SK-N-SH treated with all-trans-retinoic acid at 6 μM for 48 hours (cell line): ENCODE measurements at regions not wholly inside any gene's neighbourhood (a gene's known extent, or its start where the extent isn't known, plus 50 kb on each side); places are given as distances from the start of the nearest gene placed in this dataset.

Experiments
- ATAC-seq: fragments of 200-7000 bp; cut with Tn5 transposase; 3 replicates; pipeline ENCODE4 v1.9.1; 2020; ENCODE audit warnings: mild to moderate bottlenecking, moderate library complexity
- ARNTL ChIP-seq: fragments of 450-650 bp; formaldehyde crosslinking; IDR thresholded peaks from 2 replicates; pipeline ENCODE4 v1.5.0; 2020; ENCODE audit warnings: low read depth, mild to moderate bottlenecking, moderate library complexity, borderline replicate concordance
- BACH2 ChIP-seq: fragments of 250-450 bp; sonication (Bioruptor Pico); IDR thresholded peaks from 2 replicates; pipeline ENCODE4 v1.9.0; 2021; ENCODE audit warnings: mild to moderate bottlenecking, borderline replicate concordance
- CREB5 ChIP-seq: fragments of 250-450 bp; sonication (Bioruptor Pico); IDR thresholded peaks from 2 replicates; pipeline ENCODE4 v1.5.1; 2020; ENCODE audit warnings: low read depth, mild to moderate bottlenecking, moderate library complexity
- CSDC2 ChIP-seq: fragments of 250-450 bp; sonication (Bioruptor Pico); IDR thresholded peaks from 2 replicates; pipeline ENCODE4 v1.5.0; 2020; ENCODE audit warnings: mild to moderate bottlenecking, moderate library complexity
- CSRNP3 ChIP-seq: fragments of 250-450 bp; sonication (Bioruptor Pico); IDR thresholded peaks from 2 replicates; pipeline ENCODE4 v1.5.1; 2021; ENCODE audit warnings: mild to moderate bottlenecking, moderate library complexity
- ESRRG ChIP-seq: fragments of 250-450 bp; sonication (Bioruptor Pico); IDR thresholded peaks from 2 replicates; pipeline ENCODE4 v1.6.1; 2021; ENCODE audit warnings: mild to moderate bottlenecking
- GLIS3 ChIP-seq: fragments of 250-450 bp; sonication (Bioruptor Pico); IDR thresholded peaks from 2 replicates; pipeline ENCODE4 v1.5.0; 2020; ENCODE audit warnings: mild to moderate bottlenecking, moderate library complexity
- ISL1 ChIP-seq: fragments of 250-450 bp; sonication (Bioruptor Pico); IDR thresholded peaks from 2 replicates; pipeline ENCODE4 v2.1.2; 2022; ENCODE audit warnings: mild to moderate bottlenecking, moderate library complexity
- OSR1 ChIP-seq: fragments of 250-450 bp; sonication (Bioruptor Pico); IDR thresholded peaks from 2 replicates; pipeline ENCODE4 v1.8.0; 2022; ENCODE audit warnings: moderate library complexity, mild to moderate bottlenecking, inconsistent platforms
- PATZ1 ChIP-seq: fragments of 250-450 bp; sonication (Bioruptor Pico); IDR thresholded peaks from 2 replicates; pipeline ENCODE4 v1.8.0; 2020; ENCODE audit warnings: mild to moderate bottlenecking, moderate library complexity, borderline replicate concordance
- POU6F1 ChIP-seq: fragments of 250-450 bp; sonication (Bioruptor Pico); IDR thresholded peaks from 2 replicates; pipeline ENCODE4 v1.8.0; 2021; ENCODE audit warnings: low read depth, mild to moderate bottlenecking, moderate library complexity, borderline replicate concordance
- PPARA ChIP-seq: fragments of 250-450 bp; sonication (Bioruptor Pico); IDR thresholded peaks from 2 replicates; pipeline ENCODE4 v1.5.0; 2020; ENCODE audit warnings: mild to moderate bottlenecking, borderline replicate concordance
- RARB ChIP-seq: fragments of 250-450 bp; sonication (Bioruptor Pico); IDR thresholded peaks from 2 replicates; pipeline ENCODE4 v1.8.0; 2021; ENCODE audit warnings: mild to moderate bottlenecking, moderate library complexity
- SNAI2 ChIP-seq: fragments of 250-450 bp; sonication (Bioruptor Pico); IDR thresholded peaks from 2 replicates; pipeline ENCODE4 v1.5.0; 2020; ENCODE audit warnings: mild to moderate bottlenecking, moderate library complexity
- TCF4 ChIP-seq: fragments of 250-450 bp; sonication (Bioruptor Pico); IDR thresholded peaks from 2 replicates; pipeline ENCODE4 v1.8.0; 2021; ENCODE audit warnings: mild to moderate bottlenecking, moderate library complexity, borderline replicate concordance
- TOX ChIP-seq: fragments of 250-450 bp; sonication (Bioruptor Pico); IDR thresholded peaks from 2 replicates; pipeline ENCODE4 v1.8.0; 2021; ENCODE audit warnings: mild to moderate bottlenecking, moderate library complexity, borderline replicate concordance
- TSHZ2 ChIP-seq: fragments of 250-450 bp; sonication (Bioruptor Pico); IDR thresholded peaks from 2 replicates; pipeline ENCODE4 v1.5.0; 2020; ENCODE audit warnings: mild to moderate bottlenecking, moderate library complexity
- ZC3H10 ChIP-seq: fragments of 250-450 bp; sonication (Bioruptor Pico); IDR thresholded peaks from 2 replicates; pipeline ENCODE4 v1.5.1; 2021; ENCODE audit warnings: mild to moderate bottlenecking, moderate library complexity
- ZFP3 ChIP-seq: fragments of 250-450 bp; sonication (Bioruptor Pico); IDR thresholded peaks from 2 replicates; pipeline ENCODE4 v1.5.0; 2020; ENCODE audit warnings: mild to moderate bottlenecking, moderate library complexity
- ZNF565 ChIP-seq: fragments of 450-650 bp; formaldehyde crosslinking; conservative IDR thresholded peaks from 2 replicates; pipeline ENCODE4 v1.5.0; 2020; ENCODE audit warnings: low read depth, mild to moderate bottlenecking, moderate library complexity
- ZNF70 ChIP-seq: fragments of 450-650 bp; formaldehyde crosslinking; IDR thresholded peaks from 2 replicates; pipeline ENCODE4 v1.5.0; 2020; ENCODE audit warnings: mild to moderate bottlenecking, moderate library complexity
- ZNF8 ChIP-seq: fragments of 450-650 bp; formaldehyde crosslinking; IDR thresholded peaks from 2 replicates; pipeline ENCODE4 v1.5.0; 2020; ENCODE audit warnings: mild to moderate bottlenecking, moderate library complexity

- no peak for ATAC-seq
- no peak for TF ChIP-seq ZNF70 (CRISPR knock-in tag)
- TF ChIP-seq ZC3H10, result no peak
- 0 out of 2 replicates have a peak, but pooled peaks have one; percentile 3 for TF ChIP-seq ISL1
- no peak for TF ChIP-seq ZNF8
- no peak for TF ChIP-seq ZNF565
Observed at GRCh38 chr13:91145571-91146205, 201.8 kb upstream of the MIR17HG start.

DNA sequence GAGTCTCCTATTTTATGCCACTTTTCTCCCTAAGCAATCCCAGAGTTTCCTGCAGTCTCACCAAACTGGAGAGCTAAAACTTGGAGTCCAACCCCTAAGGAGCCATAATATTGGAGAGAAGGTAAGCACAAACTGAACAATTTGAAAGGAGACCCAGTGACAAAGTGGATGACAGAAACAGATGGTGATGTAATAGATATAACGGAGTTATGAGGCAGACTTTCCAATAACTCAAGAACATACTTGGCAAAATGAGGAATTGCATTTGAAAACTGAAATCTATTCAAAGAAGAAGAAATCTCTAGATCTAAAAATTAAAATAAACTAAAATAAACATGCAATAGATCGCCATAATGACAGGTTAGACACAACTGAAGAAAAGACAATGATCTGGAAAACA, 200.9 kb upstream of the MIR17HG start:
- TF ChIP-seq SNAI2 (CRISPR knock-in tag) (no peak), RARB (CRISPR knock-in tag) (no peak), TSHZ2 (CRISPR knock-in tag) (no peak), ARNTL (no peak), CSDC2 (CRISPR knock-in tag) (no peak), PPARA (CRISPR knock-in tag) (no peak), POU6F1 (CRISPR knock-in tag) (no peak), PATZ1 (no peak), ZFP3 (no peak), ESRRG (no peak), CREB5 (CRISPR knock-in tag) (no peak), BACH2 (CRISPR knock-in tag) (no peak), TOX (no peak), ZNF8 (no peak), ZNF70 (CRISPR knock-in tag) (no peak), CSRNP3 (CRISPR knock-in tag) (no peak), GLIS3 (CRISPR knock-in tag) (no peak), OSR1 (CRISPR knock-in tag) (no peak), TCF4 (CRISPR knock-in tag) (no peak)
- ATAC-seq, result no peak

DNA sequence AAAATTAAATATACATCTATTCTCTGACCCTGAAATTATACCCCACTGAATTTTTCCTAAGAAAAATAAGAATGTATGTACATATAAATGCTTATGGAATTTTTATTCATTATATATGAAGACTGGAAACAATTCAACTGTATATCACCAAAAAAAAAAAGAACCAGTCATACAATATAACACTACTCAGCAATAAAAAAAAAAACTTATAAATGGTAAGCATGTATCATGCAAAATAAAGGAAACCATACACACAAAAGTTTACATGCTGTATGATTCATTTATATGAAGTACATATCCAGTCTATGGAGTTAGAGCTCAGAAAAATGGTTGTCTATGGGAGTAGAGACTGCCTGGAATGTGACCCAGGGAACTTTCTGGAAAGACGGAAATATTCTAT, 199.4 kb upstream of the MIR17HG start:
- TF ChIP-seq ZC3H10 (no peak), ISL1 (no peak), CSRNP3 (CRISPR knock-in tag) (no peak)

More for the DNA sequence above, 199.4 kb upstream of the MIR17HG start:
- no peak for ATAC-seq
